GM23338 (cell line): ENCODE measurements at regions not wholly inside any gene's neighbourhood (a gene's known extent, or its start where the extent isn't known, plus 50 kb on each side); places are given as distances from the start of the nearest gene placed in this dataset.
A peak's percentile ranks its signal among the peaks of the same experiment; 100 is the strongest.

Experiments
- ATAC-seq: fragments of 200-7000 bp; cut with Tn5 transposase; 3 replicates; pipeline ENCODE4 v1.9.1; 2020
- DNase-seq: peaks from one replicate; pipeline ENCODE4 v3.0.0-alpha.2; 2015; ENCODE audit warnings: low spot score
- H2AFZ ChIP-seq: fragments of 200-600 bp; sonication (generic); 2 replicates; pipeline ENCODE4 v1.8.0; 2016; ENCODE audit warnings: antibody characterized with exemption, mild to moderate bottlenecking, moderate library complexity
- H3F3A ChIP-seq: fragments of 200-600 bp; sonication (generic); replicated peaks from 2 replicates; pipeline ENCODE4 v1.8.0; 2017; ENCODE audit warnings: antibody characterized with exemption, mixed run types, low read depth
- H3K27ac ChIP-seq: fragments of 200-600 bp; sonication (generic); 2 replicates; pipeline ENCODE4 v1.6.1; 2016; ENCODE audit warnings: low read depth
- H3K27me3 ChIP-seq: fragments of 200-600 bp; sonication (generic); 2 replicates; pipeline ENCODE4 v1.8.0; 2016; ENCODE audit warnings: mild to moderate bottlenecking, mixed run types, moderate library complexity; ENCODE audit not compliant: insufficient read depth
- H3K36me3 ChIP-seq: fragments of 200-600 bp; sonication (generic); 2 replicates; pipeline ENCODE4 v1.8.0; 2016; ENCODE audit warnings: mild to moderate bottlenecking; ENCODE audit not compliant: insufficient read depth
- H3K4me1 ChIP-seq: fragments of 200-600 bp; sonication (generic); 2 replicates; pipeline ENCODE4 v1.8.0; 2016; ENCODE audit warnings: mild to moderate bottlenecking, moderate library complexity; ENCODE audit not compliant: insufficient read depth
- H3K4me2 ChIP-seq: fragments of 200-600 bp; sonication (generic); 2 replicates; pipeline ENCODE4 v1.7.1; 2017; ENCODE audit warnings: mixed run types
- H3K4me3 ChIP-seq: fragments of 200-600 bp; sonication (generic); 2 replicates; pipeline ENCODE4 v1.6.1; 2016; ENCODE audit warnings: mixed run types
- H3K79me2 ChIP-seq: fragments of 200-600 bp; sonication (generic); replicated peaks from 2 replicates; pipeline ENCODE4 v1.8.0; 2017; ENCODE audit warnings: mild to moderate bottlenecking; ENCODE audit not compliant: insufficient read depth
- H3K9me2 ChIP-seq: fragments of 200-600 bp; sonication (generic); 2 replicates; pipeline ENCODE4 v1.8.0; 2017; ENCODE audit not compliant: insufficient read depth
- H4K20me1 ChIP-seq: fragments of 200-600 bp; sonication (generic); replicated peaks from 2 replicates; pipeline ENCODE4 v1.8.0; 2017; ENCODE audit warnings: mild to moderate bottlenecking; ENCODE audit not compliant: insufficient read depth
- H3K27ac Mint-ChIP-seq: 2 replicates; pipeline ENCODE4 v1.8.0; 2020; ENCODE audit warnings: inconsistent platforms, mild to moderate bottlenecking, moderate library complexity, mixed read lengths
- H3K27me3 Mint-ChIP-seq: 3 replicates; pipeline ENCODE4 v1.8.0; 2022; ENCODE audit warnings: low read depth, mild to moderate bottlenecking, moderate library complexity, mixed read lengths, inconsistent platforms; ENCODE audit not compliant: insufficient read depth, poor library complexity
- H3K36me3 Mint-ChIP-seq: 3 replicates; pipeline ENCODE4 v1.8.0; 2021; ENCODE audit warnings: low read depth, mild to moderate bottlenecking, inconsistent platforms, moderate library complexity, mixed read lengths
- H3K4me1 Mint-ChIP-seq: 3 replicates; pipeline ENCODE4 v1.8.0; 2020; ENCODE audit warnings: mild to moderate bottlenecking, inconsistent platforms, mixed read lengths
- H3K4me3 Mint-ChIP-seq: 3 replicates; pipeline ENCODE4 v1.8.0; 2021; ENCODE audit warnings: moderate library complexity, mild to moderate bottlenecking, inconsistent platforms, mixed read lengths
- H3K9me3 Mint-ChIP-seq: 3 replicates; pipeline ENCODE4 v1.8.0; 2020; ENCODE audit warnings: moderate library complexity, mild to moderate bottlenecking, inconsistent platforms, mixed read lengths
- CTCF ChIP-seq, 2 experiments: fragments of 200-600 bp in 1 of 2; sonication (generic) in 1 of 2; conservative IDR thresholded peaks; 2 replicates each; pipeline versions ENCODE4 v1.5.1 to v1.6.1; 2016 to 2017; ENCODE audit warnings: antibody characterized with exemption in 2 of 2, low read depth in 2 of 2, mild to moderate bottlenecking in 2 of 2, moderate library complexity in 1 of 2
- EZH2 ChIP-seq: fragments of 200-600 bp; sonication (generic); IDR thresholded peaks from one replicate; pipeline ENCODE4 v1.8.0; 2017; ENCODE audit warnings: antibody characterized with exemption, mild to moderate bottlenecking, low read depth; ENCODE audit not compliant: unreplicated experiment
- EZH2phosphoT487 ChIP-seq: fragments of 200-600 bp; sonication (generic); IDR thresholded peaks from one replicate; pipeline ENCODE4 v1.8.1; 2018; ENCODE audit warnings: antibody characterized with exemption; ENCODE audit not compliant: unreplicated experiment
- JUNB ChIP-seq: IDR thresholded peaks from one replicate; pipeline ENCODE4 v1.6.1; 2016; ENCODE audit warnings: antibody characterized with exemption; ENCODE audit not compliant: unreplicated experiment
- NANOG ChIP-seq: IDR thresholded peaks from 2 replicates; pipeline ENCODE4 v1.6.1; 2016; ENCODE audit warnings: antibody characterized with exemption, borderline replicate concordance
- POLR2AphosphoS5 ChIP-seq: IDR thresholded peaks from 2 replicates; pipeline ENCODE4 v1.6.1; 2016; ENCODE audit warnings: antibody characterized with exemption, low read depth
- STAT1 ChIP-seq: IDR thresholded peaks from one replicate; pipeline ENCODE4 v1.6.1; 2016; ENCODE audit warnings: antibody characterized with exemption; ENCODE audit not compliant: unreplicated experiment
- ZNF114 ChIP-seq: fragments of 250-450 bp; sonication (Bioruptor Pico); IDR thresholded peaks from 2 replicates; pipeline ENCODE4 v1.5.0; 2020; ENCODE audit warnings: mild to moderate bottlenecking, moderate library complexity
- ZNF331 ChIP-seq: fragments of 250-450 bp; sonication (Bioruptor Pico); IDR thresholded peaks from 2 replicates; pipeline ENCODE4 v1.5.0; 2020; ENCODE audit warnings: low read depth, mild to moderate bottlenecking, moderate library complexity
- TF ChIP-seq, protein P1 (sequence below): IDR thresholded peaks from one replicate; pipeline ENCODE4 v1.6.1; 2018; ENCODE audit warnings: antibody characterized with exemption; ENCODE audit not compliant: unreplicated experiment

DNA sequence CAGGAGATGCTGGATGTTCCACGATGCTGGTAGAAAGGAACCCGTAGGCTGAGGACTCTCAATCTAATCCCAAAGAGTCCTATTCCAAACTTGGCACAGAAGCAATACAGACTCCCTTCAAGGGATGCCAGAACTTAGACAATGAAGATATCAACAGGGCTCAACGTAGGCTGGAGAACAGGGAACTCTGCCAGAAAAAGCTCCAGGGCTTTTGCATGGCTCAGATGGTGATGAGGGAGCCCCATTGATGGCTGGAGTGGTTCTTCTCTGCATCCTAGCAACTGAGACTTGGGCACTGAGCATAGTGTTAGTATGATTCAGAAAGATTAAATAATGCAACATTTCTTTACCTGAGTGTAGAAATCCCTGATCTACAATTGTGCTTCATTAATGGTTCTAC, 117.2 kb upstream of the NCK2 start:
- no peak overlapping the region for H3K4me2 ChIP-seq
- TF ChIP-seq POLR2AphosphoS5 (no peak), STAT1 (no peak), JUNB (no peak), ZNF331 (CRISPR knock-in tag) (no peak), ZNF114 (CRISPR knock-in tag) (no peak), CTCF (conservative IDR thresholded peaks at IDR 0.05; ENCODE audit: low read depth in 2 of 2) (no peak), NANOG (no peak), EZH2phosphoT487 (no peak)
- TF ChIP-seq, protein P1, sequence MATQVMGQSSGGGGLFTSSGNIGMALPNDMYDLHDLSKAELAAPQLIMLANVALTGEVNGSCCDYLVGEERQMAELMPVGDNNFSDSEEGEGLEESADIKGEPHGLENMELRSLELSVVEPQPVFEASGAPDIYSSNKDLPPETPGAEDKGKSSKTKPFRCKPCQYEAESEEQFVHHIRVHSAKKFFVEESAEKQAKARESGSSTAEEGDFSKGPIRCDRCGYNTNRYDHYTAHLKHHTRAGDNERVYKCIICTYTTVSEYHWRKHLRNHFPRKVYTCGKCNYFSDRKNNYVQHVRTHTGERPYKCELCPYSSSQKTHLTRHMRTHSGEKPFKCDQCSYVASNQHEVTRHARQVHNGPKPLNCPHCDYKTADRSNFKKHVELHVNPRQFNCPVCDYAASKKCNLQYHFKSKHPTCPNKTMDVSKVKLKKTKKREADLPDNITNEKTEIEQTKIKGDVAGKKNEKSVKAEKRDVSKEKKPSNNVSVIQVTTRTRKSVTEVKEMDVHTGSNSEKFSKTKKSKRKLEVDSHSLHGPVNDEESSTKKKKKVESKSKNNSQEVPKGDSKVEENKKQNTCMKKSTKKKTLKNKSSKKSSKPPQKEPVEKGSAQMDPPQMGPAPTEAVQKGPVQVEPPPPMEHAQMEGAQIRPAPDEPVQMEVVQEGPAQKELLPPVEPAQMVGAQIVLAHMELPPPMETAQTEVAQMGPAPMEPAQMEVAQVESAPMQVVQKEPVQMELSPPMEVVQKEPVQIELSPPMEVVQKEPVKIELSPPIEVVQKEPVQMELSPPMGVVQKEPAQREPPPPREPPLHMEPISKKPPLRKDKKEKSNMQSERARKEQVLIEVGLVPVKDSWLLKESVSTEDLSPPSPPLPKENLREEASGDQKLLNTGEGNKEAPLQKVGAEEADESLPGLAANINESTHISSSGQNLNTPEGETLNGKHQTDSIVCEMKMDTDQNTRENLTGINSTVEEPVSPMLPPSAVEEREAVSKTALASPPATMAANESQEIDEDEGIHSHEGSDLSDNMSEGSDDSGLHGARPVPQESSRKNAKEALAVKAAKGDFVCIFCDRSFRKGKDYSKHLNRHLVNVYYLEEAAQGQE, result no peak
- no peaks in the 10 kb centered on the region for H4K20me1 ChIP-seq
- H3K4me3 ChIP-seq, result no peak overlapping the region
- DNase-seq (no peak), ATAC-seq (no peak)
- H3K27ac ChIP-seq, result no peak overlapping the region
- no peaks in the 10 kb centered on the region for H3K27me3 ChIP-seq
- H3K4me1 ChIP-seq, result peaks cover 24% of the 10 kb centered on the region
- no peaks in the 10 kb centered on the region for H3K79me2 ChIP-seq
- H3K36me3 ChIP-seq, result no peaks in the 10 kb centered on the region
- peaks cover 13% of the 10 kb centered on the region; the same call in 1 of the 2 replicates for H3K9me2 ChIP-seq
- no peaks in the 10 kb centered on the region for H3F3A ChIP-seq
- H3K36me3 Mint-ChIP-seq, result peaks cover 3% of the 10 kb centered on the region
- H3K27me3 Mint-ChIP-seq, result peaks cover 4% of the 10 kb centered on the region
- H3K9me3 Mint-ChIP-seq, result peaks cover 11% of the 10 kb centered on the region
- no peak overlapping the region for H2AFZ ChIP-seq
- H3K27ac Mint-ChIP-seq, result no peak overlapping the region
- H3K4me1 Mint-ChIP-seq, result peaks cover 35% of the 10 kb centered on the region
- H3K4me3 Mint-ChIP-seq, result no peak overlapping the region

DNA sequence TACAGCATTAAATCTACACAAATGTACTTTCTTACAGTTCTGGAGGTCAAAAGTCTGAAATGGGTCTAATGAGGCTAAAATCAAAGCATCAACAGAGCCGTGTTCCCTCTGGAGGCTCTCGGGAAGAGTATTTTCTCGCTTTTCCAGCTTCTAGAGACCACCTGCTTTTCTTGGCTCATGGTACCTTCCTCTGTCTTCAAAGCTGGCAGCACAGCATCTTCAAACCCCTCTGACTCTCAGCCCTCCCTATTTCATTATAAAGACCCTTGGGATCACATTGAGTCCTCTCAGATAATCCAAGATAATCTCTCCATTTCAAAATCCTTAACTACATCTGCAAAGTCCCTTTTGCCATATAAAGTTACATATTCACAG, 117.8 kb upstream of the NCK2 start:
- H3K27me3 Mint-ChIP-seq, result peaks cover 4% of the 10 kb centered on the region
- H3K79me2 ChIP-seq, result no peaks in the 10 kb centered on the region
- peak overlapping the region; percentile 2; the same call in 1 of the 2 replicates for H2AFZ ChIP-seq
- no peak for DNase-seq
- H3K27ac ChIP-seq, result no peak overlapping the region
- ATAC-seq, result no peak
- TF ChIP-seq ZNF114 (CRISPR knock-in tag) (no peak), EZH2phosphoT487 (no peak), EZH2 (no peak), NANOG (no peak), CTCF (conservative IDR thresholded peaks at IDR 0.05; ENCODE audit: low read depth in 2 of 2) (no peak), ZNF331 (CRISPR knock-in tag) (no peak)
- TF ChIP-seq, protein P1, result no peak
- H3K36me3 ChIP-seq, result no peaks in the 10 kb centered on the region
- H3K4me1 ChIP-seq, result peaks cover 18% of the 10 kb centered on the region
- H3K4me1 Mint-ChIP-seq, result peaks cover 31% of the 10 kb centered on the region
- no peaks in the 10 kb centered on the region for H3F3A ChIP-seq
- no peaks in the 10 kb centered on the region for H3K27me3 ChIP-seq
- H3K4me2 ChIP-seq, result no peak overlapping the region
- H3K4me3 Mint-ChIP-seq, result no peak overlapping the region
- H3K4me3 ChIP-seq, result no peak overlapping the region
- peaks cover 11% of the 10 kb centered on the region for H3K9me3 Mint-ChIP-seq
- peaks cover 13% of the 10 kb centered on the region; the same call in 1 of the 2 replicates for H3K9me2 ChIP-seq
- H3K36me3 Mint-ChIP-seq, result peaks cover 3% of the 10 kb centered on the region
- H4K20me1 ChIP-seq, result no peaks in the 10 kb centered on the region
- H3K27ac Mint-ChIP-seq, result no peak overlapping the region
